ENCODE measurements at regions not wholly inside any gene's neighbourhood (a gene's known extent, or its start where the extent isn't known, plus 50 kb on each side); places are given as distances from the start of the nearest gene placed in this dataset.

DNA sequence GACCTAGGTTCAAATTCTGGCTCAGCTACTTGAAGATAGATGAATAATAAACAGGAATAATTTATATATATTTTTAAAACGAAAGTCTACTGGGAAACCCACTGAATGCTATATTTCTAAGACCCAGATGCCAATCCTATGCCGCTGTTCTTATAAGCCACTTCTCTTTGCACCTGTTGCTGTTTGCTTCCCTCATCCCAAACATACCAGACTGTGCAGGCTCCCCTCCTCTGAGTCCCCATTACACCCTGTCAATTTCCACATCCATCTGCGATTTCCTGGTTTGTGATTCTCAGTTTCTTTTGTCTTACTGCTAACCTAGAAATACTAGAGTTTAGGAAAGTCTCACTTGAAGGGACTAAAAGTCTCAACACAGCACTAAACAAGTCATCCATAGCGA lies 92.8 kb upstream of the CAST start:
- TF ChIP-seq, protein P1, sequence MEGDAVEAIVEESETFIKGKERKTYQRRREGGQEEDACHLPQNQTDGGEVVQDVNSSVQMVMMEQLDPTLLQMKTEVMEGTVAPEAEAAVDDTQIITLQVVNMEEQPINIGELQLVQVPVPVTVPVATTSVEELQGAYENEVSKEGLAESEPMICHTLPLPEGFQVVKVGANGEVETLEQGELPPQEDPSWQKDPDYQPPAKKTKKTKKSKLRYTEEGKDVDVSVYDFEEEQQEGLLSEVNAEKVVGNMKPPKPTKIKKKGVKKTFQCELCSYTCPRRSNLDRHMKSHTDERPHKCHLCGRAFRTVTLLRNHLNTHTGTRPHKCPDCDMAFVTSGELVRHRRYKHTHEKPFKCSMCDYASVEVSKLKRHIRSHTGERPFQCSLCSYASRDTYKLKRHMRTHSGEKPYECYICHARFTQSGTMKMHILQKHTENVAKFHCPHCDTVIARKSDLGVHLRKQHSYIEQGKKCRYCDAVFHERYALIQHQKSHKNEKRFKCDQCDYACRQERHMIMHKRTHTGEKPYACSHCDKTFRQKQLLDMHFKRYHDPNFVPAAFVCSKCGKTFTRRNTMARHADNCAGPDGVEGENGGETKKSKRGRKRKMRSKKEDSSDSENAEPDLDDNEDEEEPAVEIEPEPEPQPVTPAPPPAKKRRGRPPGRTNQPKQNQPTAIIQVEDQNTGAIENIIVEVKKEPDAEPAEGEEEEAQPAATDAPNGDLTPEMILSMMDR (conservative IDR thresholded peaks at IDR 0.05; ENCODE audit: low read length): no peak
- no peak for TF ChIP-seq EZH2phosphoT487 (IDR thresholded peaks at IDR 0.05; ENCODE audit: borderline replicate concordance, low read depth, low read length)

Measured in OCI-LY7 (cell line).